ENCODE measurements at regions not wholly inside any gene's neighbourhood (a gene's known extent, or its start where the extent isn't known, plus 50 kb on each side); places are given as distances from the start of the nearest gene placed in this dataset.

DNA sequence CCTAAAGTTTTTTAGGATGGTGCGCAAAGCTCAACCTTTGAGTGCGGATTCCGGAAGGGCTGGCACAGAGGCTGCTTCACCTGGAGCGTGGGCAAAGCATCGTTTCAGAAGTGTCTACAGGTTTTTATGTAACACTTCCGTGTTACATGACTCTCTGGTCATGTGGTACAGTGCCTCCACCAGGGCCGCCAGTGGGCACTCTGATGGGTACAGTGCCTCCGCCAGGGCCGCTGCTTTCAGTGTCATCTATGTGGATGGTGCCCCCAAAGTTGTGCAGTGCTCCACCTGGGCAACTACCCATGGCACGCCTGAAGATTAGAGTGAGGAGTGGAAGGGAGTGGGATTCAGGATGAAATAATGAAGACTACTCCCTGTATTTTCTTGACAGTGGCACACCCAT, 101.4 kb upstream of the C1orf174 start:
- TF ChIP-seq, protein P1, sequence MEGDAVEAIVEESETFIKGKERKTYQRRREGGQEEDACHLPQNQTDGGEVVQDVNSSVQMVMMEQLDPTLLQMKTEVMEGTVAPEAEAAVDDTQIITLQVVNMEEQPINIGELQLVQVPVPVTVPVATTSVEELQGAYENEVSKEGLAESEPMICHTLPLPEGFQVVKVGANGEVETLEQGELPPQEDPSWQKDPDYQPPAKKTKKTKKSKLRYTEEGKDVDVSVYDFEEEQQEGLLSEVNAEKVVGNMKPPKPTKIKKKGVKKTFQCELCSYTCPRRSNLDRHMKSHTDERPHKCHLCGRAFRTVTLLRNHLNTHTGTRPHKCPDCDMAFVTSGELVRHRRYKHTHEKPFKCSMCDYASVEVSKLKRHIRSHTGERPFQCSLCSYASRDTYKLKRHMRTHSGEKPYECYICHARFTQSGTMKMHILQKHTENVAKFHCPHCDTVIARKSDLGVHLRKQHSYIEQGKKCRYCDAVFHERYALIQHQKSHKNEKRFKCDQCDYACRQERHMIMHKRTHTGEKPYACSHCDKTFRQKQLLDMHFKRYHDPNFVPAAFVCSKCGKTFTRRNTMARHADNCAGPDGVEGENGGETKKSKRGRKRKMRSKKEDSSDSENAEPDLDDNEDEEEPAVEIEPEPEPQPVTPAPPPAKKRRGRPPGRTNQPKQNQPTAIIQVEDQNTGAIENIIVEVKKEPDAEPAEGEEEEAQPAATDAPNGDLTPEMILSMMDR (IDR thresholded peaks at IDR 0.05): no peak
- TF ChIP-seq, protein P2, sequence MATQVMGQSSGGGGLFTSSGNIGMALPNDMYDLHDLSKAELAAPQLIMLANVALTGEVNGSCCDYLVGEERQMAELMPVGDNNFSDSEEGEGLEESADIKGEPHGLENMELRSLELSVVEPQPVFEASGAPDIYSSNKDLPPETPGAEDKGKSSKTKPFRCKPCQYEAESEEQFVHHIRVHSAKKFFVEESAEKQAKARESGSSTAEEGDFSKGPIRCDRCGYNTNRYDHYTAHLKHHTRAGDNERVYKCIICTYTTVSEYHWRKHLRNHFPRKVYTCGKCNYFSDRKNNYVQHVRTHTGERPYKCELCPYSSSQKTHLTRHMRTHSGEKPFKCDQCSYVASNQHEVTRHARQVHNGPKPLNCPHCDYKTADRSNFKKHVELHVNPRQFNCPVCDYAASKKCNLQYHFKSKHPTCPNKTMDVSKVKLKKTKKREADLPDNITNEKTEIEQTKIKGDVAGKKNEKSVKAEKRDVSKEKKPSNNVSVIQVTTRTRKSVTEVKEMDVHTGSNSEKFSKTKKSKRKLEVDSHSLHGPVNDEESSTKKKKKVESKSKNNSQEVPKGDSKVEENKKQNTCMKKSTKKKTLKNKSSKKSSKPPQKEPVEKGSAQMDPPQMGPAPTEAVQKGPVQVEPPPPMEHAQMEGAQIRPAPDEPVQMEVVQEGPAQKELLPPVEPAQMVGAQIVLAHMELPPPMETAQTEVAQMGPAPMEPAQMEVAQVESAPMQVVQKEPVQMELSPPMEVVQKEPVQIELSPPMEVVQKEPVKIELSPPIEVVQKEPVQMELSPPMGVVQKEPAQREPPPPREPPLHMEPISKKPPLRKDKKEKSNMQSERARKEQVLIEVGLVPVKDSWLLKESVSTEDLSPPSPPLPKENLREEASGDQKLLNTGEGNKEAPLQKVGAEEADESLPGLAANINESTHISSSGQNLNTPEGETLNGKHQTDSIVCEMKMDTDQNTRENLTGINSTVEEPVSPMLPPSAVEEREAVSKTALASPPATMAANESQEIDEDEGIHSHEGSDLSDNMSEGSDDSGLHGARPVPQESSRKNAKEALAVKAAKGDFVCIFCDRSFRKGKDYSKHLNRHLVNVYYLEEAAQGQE (IDR thresholded peaks at IDR 0.05; ENCODE audit: insufficient read depth in 1 of 2, low read depth in 2 of 2, low read length in 1 of 2): no peak

Data from Panc1 (cell line).